GM10266 (cell line): ENCODE measurements at regions not wholly inside any gene's neighbourhood (a gene's known extent, or its start where the extent isn't known, plus 50 kb on each side); places are given as distances from the start of the nearest gene placed in this dataset.
"Not testable (repeated sequence)": the region's sequence is repeated elsewhere in the genome, so short reads cannot be mapped to it uniquely, and the experiment has no call there.

ENCODE experiments used
- DNase-seq: peaks from one replicate; pipeline ENCODE4 v3.0.0; 2012; ENCODE audit errors: extremely low spot score
- TF ChIP-seq, protein P1 (sequence below): IDR thresholded peaks from 2 replicates; pipeline ENCODE4 v1.5.1; 2012; ENCODE audit warnings: mild to moderate bottlenecking, low read depth; ENCODE audit not compliant: control insufficient read depth, insufficient read depth; ENCODE audit errors: missing control alignments

DNA sequence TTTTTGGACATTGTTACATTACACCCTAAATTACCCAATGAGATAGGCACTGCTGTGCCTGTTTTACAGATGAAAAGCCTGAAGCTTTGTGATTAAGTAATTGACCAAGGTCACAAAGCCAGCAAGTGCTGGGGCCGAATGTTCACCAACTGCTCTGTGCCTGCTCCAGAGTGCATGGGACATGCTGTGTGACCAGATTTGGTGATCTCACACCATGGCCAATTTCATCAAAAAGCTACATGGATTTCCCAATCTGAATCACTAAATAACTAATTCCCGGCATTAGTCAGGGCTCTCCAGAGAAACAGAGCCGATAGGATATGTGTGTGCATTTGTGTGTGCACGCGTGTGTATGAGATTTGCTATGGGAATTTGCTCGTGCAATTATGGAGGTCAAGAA, 228.3 kb upstream of the ECI2 start:
- DNase-seq: no peak
- TF ChIP-seq, protein P1, sequence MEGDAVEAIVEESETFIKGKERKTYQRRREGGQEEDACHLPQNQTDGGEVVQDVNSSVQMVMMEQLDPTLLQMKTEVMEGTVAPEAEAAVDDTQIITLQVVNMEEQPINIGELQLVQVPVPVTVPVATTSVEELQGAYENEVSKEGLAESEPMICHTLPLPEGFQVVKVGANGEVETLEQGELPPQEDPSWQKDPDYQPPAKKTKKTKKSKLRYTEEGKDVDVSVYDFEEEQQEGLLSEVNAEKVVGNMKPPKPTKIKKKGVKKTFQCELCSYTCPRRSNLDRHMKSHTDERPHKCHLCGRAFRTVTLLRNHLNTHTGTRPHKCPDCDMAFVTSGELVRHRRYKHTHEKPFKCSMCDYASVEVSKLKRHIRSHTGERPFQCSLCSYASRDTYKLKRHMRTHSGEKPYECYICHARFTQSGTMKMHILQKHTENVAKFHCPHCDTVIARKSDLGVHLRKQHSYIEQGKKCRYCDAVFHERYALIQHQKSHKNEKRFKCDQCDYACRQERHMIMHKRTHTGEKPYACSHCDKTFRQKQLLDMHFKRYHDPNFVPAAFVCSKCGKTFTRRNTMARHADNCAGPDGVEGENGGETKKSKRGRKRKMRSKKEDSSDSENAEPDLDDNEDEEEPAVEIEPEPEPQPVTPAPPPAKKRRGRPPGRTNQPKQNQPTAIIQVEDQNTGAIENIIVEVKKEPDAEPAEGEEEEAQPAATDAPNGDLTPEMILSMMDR: no peak

GRCh38 chr6:4362326-4362725, 227.0 kb upstream of the ECI2 start:
- TF ChIP-seq, protein P1: no peak
- DNase-seq: no peak

DNA sequence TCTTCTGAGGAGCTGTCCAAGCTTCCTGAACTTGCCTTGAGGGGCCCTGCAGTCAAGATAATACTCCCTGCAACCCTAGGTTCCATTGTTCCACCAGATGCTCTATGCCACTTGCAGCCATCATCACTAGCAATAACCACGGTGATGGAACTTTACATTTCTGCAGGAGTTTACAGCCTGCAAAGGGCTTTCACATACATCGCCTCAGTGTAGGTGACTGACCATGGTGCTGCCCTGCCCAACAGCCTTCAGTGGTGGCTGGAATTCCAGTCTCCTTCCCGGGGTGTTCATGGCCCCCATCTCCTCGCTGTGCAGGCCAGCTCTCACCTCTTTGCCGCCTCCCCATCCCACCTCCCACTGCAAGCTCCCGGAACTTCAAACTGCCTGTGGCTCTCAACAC, 225.5 kb upstream of the ECI2 start:
- DNase-seq: no peak
- TF ChIP-seq, protein P1: no peak

- TF ChIP-seq, protein P1: no peak
- no peak for DNase-seq
These were observed 223.8 kb upstream of the ECI2 start for GRCh38 chr6:4359108-4359730.

GRCh38 chr6:4358414-4359107, 223.2 kb upstream of the ECI2 start:
- no peak for DNase-seq
- TF ChIP-seq, protein P1: no peak

DNA sequence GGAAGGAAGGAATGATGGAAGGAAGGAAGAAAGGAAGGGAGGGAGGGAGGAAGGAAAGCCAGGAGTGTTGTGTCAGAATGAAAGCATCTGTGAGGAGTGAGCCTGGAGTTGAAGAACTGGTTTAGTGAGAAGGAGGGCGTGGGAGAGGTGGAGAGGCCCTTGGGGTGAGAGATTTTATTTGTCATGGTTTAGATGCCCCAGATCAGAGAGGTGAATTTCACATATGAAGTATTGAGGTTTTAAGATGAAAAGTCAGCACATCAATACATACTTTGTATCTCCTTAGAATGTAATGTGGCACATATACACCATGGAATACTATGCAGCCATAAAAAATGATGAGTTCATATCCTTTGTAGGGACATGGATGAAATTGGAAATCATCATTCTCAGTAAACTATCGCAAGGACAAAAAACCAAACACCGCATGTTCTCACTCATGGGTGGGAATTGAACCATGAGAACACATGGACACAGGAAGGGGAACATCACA, 222.3 kb upstream of the ECI2 start:
- not testable (repeated sequence) for DNase-seq

- no peak for DNase-seq
- TF ChIP-seq, protein P1: no peak
These were observed 221.7 kb upstream of the ECI2 start for GRCh38 chr6:4356899-4357659.
